ENCODE measurements at regions not wholly inside any gene's neighbourhood (a gene's known extent, or its start where the extent isn't known, plus 50 kb on each side); places are given as distances from the start of the nearest gene placed in this dataset.

- TF ChIP-seq CTCF (IDR thresholded peaks at IDR 0.05) (no peak), EP300 (IDR thresholded peaks at IDR 0.05) (no peak), POLR2A (IDR thresholded peaks at IDR 0.05) (no peak)
These were observed 1005.7 kb upstream of the NCAM2 start for GRCh38 chr21:19992540-19992939.
